SK-N-SH (cell line): ENCODE measurements at regions not wholly inside any gene's neighbourhood (a gene's known extent, or its start where the extent isn't known, plus 50 kb on each side); places are given as distances from the start of the nearest gene placed in this dataset.

Source experiments
- CTCF ChIA-PET: fragments of 300-600, 350-600 bp; formaldehyde crosslinking; extraction: SDS; loops from one replicate; lab custom pipeline; 2021; lab: Yijun Ruan, JAX
- POLR2A ChIA-PET: fragments of 350-600 bp; sonication (Branson Sonifier 250); formaldehyde crosslinking; extraction: SDS; loops from one replicate; lab custom pipeline; 2020; ENCODE audit warnings: antibody characterized with exemption, inconsistent platforms; lab: Yijun Ruan, JAX
- DNase-seq: peaks from one replicate; pipeline ENCODE4 v3.0.0; 2012
- H2AFZ ChIP-seq: fragments of 200-600 bp; sonication (generic); 2 replicates; pipeline ENCODE4 v1.8.1; 2016; ENCODE audit warnings: antibody characterized with exemption, mild to moderate bottlenecking, low read depth
- H3F3A ChIP-seq: fragments of 200-600 bp; sonication (generic); replicated peaks from 2 replicates; pipeline ENCODE3; 2016; ENCODE audit warnings: antibody characterized with exemption, mild to moderate bottlenecking; ENCODE audit not compliant: insufficient read depth
- H3K27ac ChIP-seq, 2 experiments: fragments of 200-500 bp in 1 of 2; fragments of 200-600 bp in 1 of 2; sonication (Bioruptor generic) in 1 of 2; sonication (generic), shearing (Covaris generic) in 1 of 2; 2 replicates each; pipeline versions ENCODE4 v1.5.1 to v1.6.1; 2014 to 2016; ENCODE audit warnings: low read depth in 2 of 2, inconsistent platforms in 1 of 2, low read length in 1 of 2, mild to moderate bottlenecking in 1 of 2, mixed read lengths in 1 of 2
- H3K27me3 ChIP-seq: fragments of 200-600 bp; sonication (generic), shearing (Covaris generic); 2 replicates; pipeline ENCODE4 v1.6.1; 2016; ENCODE audit warnings: mixed run types; ENCODE audit not compliant: insufficient read depth
- H3K36me3 ChIP-seq, 2 experiments: fragments of 200-500 bp in 1 of 2; fragments of 200-600 bp in 1 of 2; sonication (Bioruptor generic) in 1 of 2; sonication (generic) in 1 of 2; replicated peaks in 1 of 2; 2 replicates each; pipeline versions ENCODE3 to v1.5.1; 2014 to 2016; ENCODE audit warnings: low read length in 1 of 2, mild to moderate bottlenecking in 1 of 2; ENCODE audit not compliant: insufficient read depth in 2 of 2, control insufficient read depth in 1 of 2
- H3K4me1 ChIP-seq, 2 experiments: fragments of 200-500 bp in 1 of 2; fragments of 200-600 bp in 1 of 2; sonication (Bioruptor generic) in 1 of 2; sonication (generic), shearing (Covaris generic) in 1 of 2; 2 replicates each; pipeline versions ENCODE4 v1.5.1 to v1.6.1; 2014 to 2016; ENCODE audit warnings: low read depth in 1 of 2, low read length in 1 of 2, mixed run types in 1 of 2; ENCODE audit not compliant: insufficient read depth in 2 of 2, control insufficient read depth in 1 of 2
- H3K4me2 ChIP-seq: fragments of 200-600 bp; sonication (generic), shearing (Covaris generic); 2 replicates; pipeline ENCODE4 v1.6.1; 2017; ENCODE audit warnings: mixed run types
- H3K4me3 ChIP-seq, 2 experiments: fragments of 200-500 bp in 1 of 2; fragments of 200-600 bp in 1 of 2; sonication (Bioruptor generic) in 1 of 2; sonication (generic), shearing (Covaris generic) in 1 of 2; 2 replicates each; pipeline versions ENCODE4 v1.5.1 to v1.8.1; 2014 to 2016; ENCODE audit warnings: low read depth in 2 of 2, inconsistent platforms in 1 of 2, low read length in 1 of 2, mild to moderate bottlenecking in 1 of 2, mixed read lengths in 1 of 2, moderate library complexity in 1 of 2
- H3K79me2 ChIP-seq: fragments of 200-600 bp; sonication (generic); 2 replicates; pipeline ENCODE4 v1.8.1; 2017; ENCODE audit warnings: mild to moderate bottlenecking; ENCODE audit not compliant: insufficient read depth
- H3K9ac ChIP-seq: fragments of 200-600 bp; sonication (generic); 2 replicates; pipeline ENCODE4 v1.6.1; 2017; ENCODE audit warnings: mixed run types
- H3K9me2 ChIP-seq: fragments of 200-600 bp; sonication (generic); 2 replicates; pipeline ENCODE4 v1.6.1; 2017; ENCODE audit warnings: mixed run types
- H3K9me3 ChIP-seq: fragments of 200-600 bp; sonication (generic); 2 replicates; pipeline ENCODE4 v1.6.1; 2017; ENCODE audit warnings: mixed run types, mild to moderate bottlenecking, moderate library complexity
- H4K20me1 ChIP-seq: fragments of 200-600 bp; sonication (generic); 2 replicates; pipeline ENCODE4 v1.6.1; 2017; ENCODE audit warnings: mild to moderate bottlenecking, mixed run types; ENCODE audit not compliant: insufficient read depth
- FOXJ3 ChIP-seq: sonication (generic); formaldehyde crosslinking; IDR thresholded peaks from 2 replicates; pipeline ENCODE4 v1.5.1; 2020; ENCODE audit warnings: mild to moderate bottlenecking, missing genetic modification reagents
- GATA2 ChIP-seq: sonication (generic); formaldehyde crosslinking; IDR thresholded peaks from 2 replicates; pipeline ENCODE4 v1.5.0; 2020; ENCODE audit warnings: mild to moderate bottlenecking, missing genetic modification reagents
- NRF1 ChIP-seq: IDR thresholded peaks from 2 replicates; pipeline ENCODE4 v1.6.1; 2012; ENCODE audit warnings: low read depth, mild to moderate bottlenecking, low read length
- POLR2AphosphoS5 ChIP-seq: IDR thresholded peaks from 2 replicates; pipeline ENCODE4 v1.6.1; 2012; ENCODE audit warnings: low read depth, low read length
- REST ChIP-seq: IDR thresholded peaks from 2 replicates; pipeline ENCODE4 v1.6.1; 2012; ENCODE audit warnings: mild to moderate bottlenecking, low read depth, low read length, moderate library complexity
- RFX5 ChIP-seq: IDR thresholded peaks from 2 replicates; pipeline ENCODE4 v1.6.1; 2012; ENCODE audit warnings: mild to moderate bottlenecking, improper control_type of control experiment, low read length
- SIN3A ChIP-seq: IDR thresholded peaks from 2 replicates; pipeline ENCODE4 v1.6.1; 2012; ENCODE audit warnings: low read depth, mild to moderate bottlenecking, low read length, moderate library complexity, borderline replicate concordance
- SMC3 ChIP-seq: IDR thresholded peaks from 2 replicates; pipeline ENCODE4 v1.6.1; 2012; ENCODE audit warnings: low read depth, low read length, improper control_type of control experiment
- WGBS: methylation state at CpG from one replicate; pipeline ENCODE4 v1.1.6; 2017; ENCODE audit warnings: low lambda C conversion rate; 5-methylcytosine and 5-hydroxymethylcytosine counted together
- TF ChIP-seq, protein P1 (sequence below): fragments of 150-350 bp; IDR thresholded peaks from 2 replicates; pipeline ENCODE4 v1.6.1; 2017; ENCODE audit warnings: antibody characterized with exemption, low read length, low read depth, borderline replicate concordance
- TF ChIP-seq, protein P2 (sequence below): IDR thresholded peaks from 2 replicates; pipeline ENCODE4; 2012

GRCh38 chr19:28874742-28875141 lies 338.2 kb downstream of the UQCRFS1 start:
- H3K36me3 ChIP-seq = no peaks in the 10 kb centered on the region
- DNase-seq = no peak
- no peaks in the 10 kb centered on the region for H3F3A ChIP-seq
- H3K27ac ChIP-seq = no peak overlapping the region
- TF ChIP-seq FOXJ3 (CRISPR knock-in tag) = no peak
- TF ChIP-seq SMC3 = no peak
- TF ChIP-seq NRF1 = no peak
- ChIA-PET POLR2A (no interaction called here), CTCF (interaction anchor here (0.9 kb wide), 1 partner anchor 10 kb away, joined by 3 read pairs; no protein-coding TSS in a partner anchor)
- no peak overlapping the region for H3K4me3 ChIP-seq
- H3K79me2 ChIP-seq = no peaks in the 10 kb centered on the region
- 11% methylated on average over 5 of the region's 9 CpGs for WGBS
- no peak overlapping the region for H2AFZ ChIP-seq
- no peaks in the 10 kb centered on the region for H3K9me3 ChIP-seq
- H4K20me1 ChIP-seq = no peaks in the 10 kb centered on the region
- H3K9me2 ChIP-seq = no peaks in the 10 kb centered on the region
- H3K4me2 ChIP-seq = no peak overlapping the region
- no peaks in the 10 kb centered on the region for H3K4me1 ChIP-seq
- H3K9ac ChIP-seq = no peak overlapping the region
- peaks cover 69% of the 10 kb centered on the region for H3K27me3 ChIP-seq

- no peaks in the 10 kb centered on the region for H3K9me3 ChIP-seq
- H2AFZ ChIP-seq = no peak overlapping the region
- H3K27me3 ChIP-seq = peaks cover 83% of the 10 kb centered on the region
- TF ChIP-seq, protein P1, sequence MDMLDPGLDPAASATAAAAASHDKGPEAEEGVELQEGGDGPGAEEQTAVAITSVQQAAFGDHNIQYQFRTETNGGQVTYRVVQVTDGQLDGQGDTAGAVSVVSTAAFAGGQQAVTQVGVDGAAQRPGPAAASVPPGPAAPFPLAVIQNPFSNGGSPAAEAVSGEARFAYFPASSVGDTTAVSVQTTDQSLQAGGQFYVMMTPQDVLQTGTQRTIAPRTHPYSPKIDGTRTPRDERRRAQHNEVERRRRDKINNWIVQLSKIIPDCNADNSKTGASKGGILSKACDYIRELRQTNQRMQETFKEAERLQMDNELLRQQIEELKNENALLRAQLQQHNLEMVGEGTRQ = no peak
- TF ChIP-seq, protein P2, sequence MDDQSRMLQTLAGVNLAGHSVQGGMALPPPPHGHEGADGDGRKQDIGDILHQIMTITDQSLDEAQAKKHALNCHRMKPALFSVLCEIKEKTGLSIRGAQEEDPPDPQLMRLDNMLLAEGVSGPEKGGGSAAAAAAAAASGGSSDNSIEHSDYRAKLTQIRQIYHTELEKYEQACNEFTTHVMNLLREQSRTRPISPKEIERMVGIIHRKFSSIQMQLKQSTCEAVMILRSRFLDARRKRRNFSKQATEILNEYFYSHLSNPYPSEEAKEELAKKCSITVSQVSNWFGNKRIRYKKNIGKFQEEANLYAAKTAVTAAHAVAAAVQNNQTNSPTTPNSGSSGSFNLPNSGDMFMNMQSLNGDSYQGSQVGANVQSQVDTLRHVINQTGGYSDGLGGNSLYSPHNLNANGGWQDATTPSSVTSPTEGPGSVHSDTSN = no peak
- TF ChIP-seq POLR2AphosphoS5 (no peak), REST (no peak), SIN3A (no peak), RFX5 (no peak), GATA2 (CRISPR knock-in tag) (no peak)
- no peak for DNase-seq
- 0% methylated on average over 2 of the region's 2 CpGs for WGBS
- H3K9ac ChIP-seq = no peak overlapping the region
- no peaks in the 10 kb centered on the region for H3K9me2 ChIP-seq
- no peaks in the 10 kb centered on the region for H3K4me1 ChIP-seq
- no peaks in the 10 kb centered on the region for H3F3A ChIP-seq
- no peaks in the 10 kb centered on the region for H3K36me3 ChIP-seq
- CTCF ChIA-PET = no interaction called here
- no peak overlapping the region for H3K4me3 ChIP-seq
- H4K20me1 ChIP-seq = no peaks in the 10 kb centered on the region
- POLR2A ChIA-PET = no interaction called here
- H3K27ac ChIP-seq = no peak overlapping the region
- no peaks in the 10 kb centered on the region for H3K79me2 ChIP-seq
- no peak overlapping the region for H3K4me2 ChIP-seq
These were observed 339.6 kb downstream of the UQCRFS1 start for GRCh38 chr19:28873301-28873700.
